SK-N-SH (cell line): ENCODE measurements at regions not wholly inside any gene's neighbourhood (a gene's known extent, or its start where the extent isn't known, plus 50 kb on each side); places are given as distances from the start of the nearest gene placed in this dataset.

Experiments
- CTCF ChIP-seq: fragments of 200-600 bp; sonication (generic); IDR thresholded peaks from 2 replicates; pipeline ENCODE4 v1.6.1; 2017; ENCODE audit warnings: antibody characterized with exemption, mild to moderate bottlenecking, moderate library complexity
- EP300 ChIP-seq, 2 experiments: IDR thresholded peaks; 2 replicates each; pipeline versions ENCODE4 v1.4.0 to v1.6.1; 2012; ENCODE audit warnings: borderline replicate concordance in 1 of 2, low read depth in 1 of 2, low read length in 1 of 2
- FOXM1 ChIP-seq: IDR thresholded peaks from 2 replicates; pipeline ENCODE4 v1.4.0; 2012; ENCODE audit warnings: low read depth, mild to moderate bottlenecking
- POLR2AphosphoS5 ChIP-seq: IDR thresholded peaks from 2 replicates; pipeline ENCODE4 v1.6.1; 2012; ENCODE audit warnings: low read depth, low read length
- RCOR1 ChIP-seq: fragments of 150-350 bp; IDR thresholded peaks from 2 replicates; pipeline ENCODE4 v1.6.1; 2017; ENCODE audit warnings: antibody characterized with exemption, low read length
- TAF1 ChIP-seq: IDR thresholded peaks from 2 replicates; pipeline ENCODE4 v1.6.1; 2012; ENCODE audit warnings: low read depth, mild to moderate bottlenecking, low read length, moderate library complexity, borderline replicate concordance

GRCh38 chr15:96720251-96720650 is 389.8 kb downstream of the NR2F2 start:
- TF ChIP-seq POLR2AphosphoS5 (no peak), CTCF (no peak), TAF1 (no peak), FOXM1 (no peak), EP300 (IDR thresholded peaks at IDR 0.05; ENCODE audit: borderline replicate concordance in 1 of 2, low read depth in 1 of 2, low read length in 1 of 2) (no peak), RCOR1 (no peak)
